GM10266 (cell line): ENCODE measurements at regions not wholly inside any gene's neighbourhood (a gene's known extent, or its start where the extent isn't known, plus 50 kb on each side); places are given as distances from the start of the nearest gene placed in this dataset.

Experiments
- DNase-seq: peaks from one replicate; pipeline ENCODE4 v3.0.0; 2012; ENCODE audit errors: extremely low spot score
- CTCF ChIP-seq: IDR thresholded peaks from 2 replicates; pipeline ENCODE4 v1.5.1; 2012; ENCODE audit warnings: mild to moderate bottlenecking, low read depth; ENCODE audit not compliant: control insufficient read depth, insufficient read depth; ENCODE audit errors: missing control alignments

DNA sequence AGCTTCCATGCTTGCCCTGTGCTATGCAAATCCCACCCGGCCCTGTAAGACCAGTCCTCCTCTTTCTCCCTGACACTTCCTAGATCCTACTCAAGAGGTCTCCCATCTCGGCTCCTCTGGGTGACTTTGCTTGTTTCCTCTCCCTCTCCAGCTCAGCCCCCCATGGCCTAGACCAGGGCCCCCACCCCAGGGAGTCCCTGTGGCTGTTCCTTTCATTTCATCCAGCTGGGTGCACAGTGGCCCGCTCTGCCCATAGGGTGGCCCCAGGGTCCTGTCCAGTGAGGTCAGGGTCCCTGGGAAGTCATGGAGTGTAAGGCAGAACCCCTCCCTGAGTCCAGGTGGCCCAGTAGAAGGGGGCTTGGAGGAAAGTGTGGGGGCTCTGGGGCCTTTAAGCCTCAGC is 52.3 kb upstream of the NKX1-1 start:
- DNase-seq = no peak
- TF ChIP-seq CTCF = no peak
